ENCODE measurements at regions not wholly inside any gene's neighbourhood (a gene's known extent, or its start where the extent isn't known, plus 50 kb on each side); places are given as distances from the start of the nearest gene placed in this dataset.

GRCh38 chr6:91804981-91805380 is 1218.1 kb upstream of the MAP3K7 start:
- intact Hi-C loops (cut with micrococcal nuclease): no loop called here
- Mint-ChIP-seq H3K27ac (no peak overlapping the region), H3K4me1 (ENCODE audit: low read depth) (no peaks in the 10 kb centered on the region), H3K4me3 (no peak overlapping the region), H3K27me3 (ENCODE audit: low read depth) (no peaks in the 10 kb centered on the region), H3K36me3 (ENCODE audit: low read depth) (no peaks in the 10 kb centered on the region), H3K9me3 (peaks cover 3% of the 10 kb centered on the region)
- DNase-seq: no peak
- CTCF ChIA-PET: no interaction called here

DNA sequence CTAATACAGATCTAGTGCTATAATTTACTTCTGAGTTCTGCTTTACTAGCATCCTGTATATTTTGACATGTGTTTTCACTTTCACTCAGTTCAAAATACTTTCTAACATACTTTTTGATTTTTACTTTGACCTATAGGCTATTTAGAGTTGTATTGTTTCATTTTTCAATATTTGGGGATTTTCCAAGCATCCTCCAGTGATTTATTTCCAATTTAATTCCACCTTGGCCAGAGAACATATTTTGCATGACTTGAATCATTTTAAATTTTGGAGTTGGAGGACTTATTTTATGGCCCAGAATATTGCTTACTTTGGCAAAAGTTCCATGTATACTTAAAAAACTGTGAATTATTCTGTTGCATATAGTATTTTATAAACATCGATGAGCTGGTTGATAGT is 1215.6 kb upstream of the MAP3K7 start:
- intact Hi-C loops (cut with micrococcal nuclease): no loop called here
- no peak for DNase-seq
- H3K4me1 Mint-ChIP-seq (ENCODE audit: low read depth): no peaks in the 10 kb centered on the region
- no peak overlapping the region for H3K27ac Mint-ChIP-seq
- no peak overlapping the region for H3K4me3 Mint-ChIP-seq
- CTCF ChIA-PET: no interaction called here
- no peaks in the 10 kb centered on the region for H3K36me3 Mint-ChIP-seq (ENCODE audit: low read depth)
- H3K9me3 Mint-ChIP-seq: peaks cover 3% of the 10 kb centered on the region
- no peaks in the 10 kb centered on the region for H3K27me3 Mint-ChIP-seq (ENCODE audit: low read depth)

GRCh38 chr6:91796603-91797002 is 1209.7 kb upstream of the MAP3K7 start:
- Mint-ChIP-seq H3K9me3 (peaks cover 2% of the 10 kb centered on the region), H3K4me1 (ENCODE audit: low read depth) (no peaks in the 10 kb centered on the region), H3K4me3 (no peak overlapping the region), H3K36me3 (ENCODE audit: low read depth) (no peaks in the 10 kb centered on the region), H3K27ac (no peak overlapping the region), H3K27me3 (ENCODE audit: low read depth) (no peaks in the 10 kb centered on the region)
- CTCF ChIA-PET: interaction anchor here (0.6 kb wide), 1 partner anchor 63 kb away, joined by 3 read pairs; no protein-coding TSS in a partner anchor
- intact Hi-C loops (cut with micrococcal nuclease): no loop called here
- no peak for DNase-seq

- Mint-ChIP-seq H3K27me3 (ENCODE audit: low read depth) (no peaks in the 10 kb centered on the region), H3K4me1 (ENCODE audit: low read depth) (no peaks in the 10 kb centered on the region), H3K4me3 (no peak overlapping the region), H3K9me3 (peaks cover 9% of the 10 kb centered on the region), H3K27ac (no peak overlapping the region), H3K36me3 (ENCODE audit: low read depth) (no peaks in the 10 kb centered on the region)
- intact Hi-C loops (cut with micrococcal nuclease): no loop called here
- CTCF ChIA-PET: no interaction called here
- no peak for DNase-seq
Measured at GRCh38 chr6:91788501-91788900, 1201.6 kb upstream of the MAP3K7 start.

DNA sequence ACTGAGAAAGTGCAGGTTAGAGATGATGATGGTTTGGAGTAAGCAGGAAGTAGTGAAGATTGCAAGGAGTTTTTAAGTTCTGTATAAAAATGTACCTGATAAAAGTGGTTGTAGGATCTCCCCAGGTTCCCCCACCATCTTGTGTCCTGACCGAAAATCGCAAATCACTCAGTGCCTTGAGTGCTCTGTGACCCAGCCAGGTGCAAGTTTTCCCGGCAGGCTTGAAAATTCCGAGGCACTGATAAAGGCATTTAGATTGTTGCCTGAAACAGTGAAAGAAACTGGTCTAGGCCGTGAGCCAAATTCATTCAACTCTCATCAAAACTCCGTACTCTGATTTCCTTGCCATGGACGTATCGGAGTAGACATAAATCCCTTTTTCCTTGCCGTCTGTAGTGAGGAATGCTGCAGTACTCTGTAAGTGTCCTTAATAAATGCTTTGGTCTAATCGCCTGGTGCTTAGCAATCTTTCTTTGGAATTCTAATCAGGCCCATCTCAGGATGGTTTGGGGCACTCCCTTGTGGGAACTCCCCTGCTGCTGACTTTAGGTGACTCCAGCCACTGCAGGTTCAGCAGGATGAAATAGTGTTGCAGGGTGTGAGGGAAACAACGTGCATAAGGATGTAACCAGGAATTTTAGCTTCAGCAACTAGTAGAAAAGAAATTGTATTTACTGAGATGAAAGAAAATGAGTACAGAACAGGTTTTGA is 1199.8 kb upstream of the MAP3K7 start:
- no peak overlapping the region for H3K27ac Mint-ChIP-seq
- no peaks in the 10 kb centered on the region for H3K27me3 Mint-ChIP-seq (ENCODE audit: low read depth)
- H3K36me3 Mint-ChIP-seq (ENCODE audit: low read depth): no peaks in the 10 kb centered on the region
- CTCF ChIA-PET: no interaction called here
- H3K9me3 Mint-ChIP-seq: peaks cover 8% of the 10 kb centered on the region
- H3K4me1 Mint-ChIP-seq (ENCODE audit: low read depth): no peaks in the 10 kb centered on the region
- intact Hi-C loops (cut with micrococcal nuclease): no loop called here
- no peak for DNase-seq
- H3K4me3 Mint-ChIP-seq: no peak overlapping the region

- CTCF ChIA-PET: no interaction called here
- no peak for DNase-seq
- Mint-ChIP-seq H3K27ac (no peak overlapping the region), H3K9me3 (peaks cover 11% of the 10 kb centered on the region), H3K4me1 (ENCODE audit: low read depth) (no peaks in the 10 kb centered on the region), H3K4me3 (no peak overlapping the region), H3K36me3 (ENCODE audit: low read depth) (no peaks in the 10 kb centered on the region), H3K27me3 (ENCODE audit: low read depth) (no peaks in the 10 kb centered on the region)
- intact Hi-C loops (cut with micrococcal nuclease): no loop called here
Measured at GRCh38 chr6:91782802-91783201, 1195.9 kb upstream of the MAP3K7 start.

DNA sequence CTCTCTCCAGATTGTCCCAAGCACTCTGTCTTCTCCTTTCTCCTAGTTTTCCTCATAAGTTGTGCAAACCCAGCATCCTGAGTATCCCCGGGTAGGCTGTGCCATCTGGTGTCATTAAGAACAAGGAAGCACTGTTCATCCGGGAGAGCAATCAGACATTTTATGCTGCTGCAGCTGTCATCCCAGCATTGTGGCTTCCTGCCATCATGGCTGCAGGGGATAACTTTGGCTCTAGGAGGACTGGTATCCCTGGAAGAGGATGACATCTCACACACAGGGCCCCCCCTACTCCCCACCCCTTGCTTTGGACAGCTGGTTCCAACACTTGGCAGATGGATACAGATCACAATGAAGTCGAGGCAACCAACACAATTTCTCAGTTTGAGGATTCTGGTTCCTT is 1195.1 kb upstream of the MAP3K7 start:
- DNase-seq: no peak
- Mint-ChIP-seq H3K27me3 (ENCODE audit: low read depth) (no peaks in the 10 kb centered on the region), H3K9me3 (peaks cover 11% of the 10 kb centered on the region), H3K4me3 (no peak overlapping the region), H3K27ac (no peak overlapping the region), H3K36me3 (ENCODE audit: low read depth) (no peaks in the 10 kb centered on the region), H3K4me1 (ENCODE audit: low read depth) (no peaks in the 10 kb centered on the region)
- intact Hi-C loops (cut with micrococcal nuclease): no loop called here
- CTCF ChIA-PET: no interaction called here

DNA sequence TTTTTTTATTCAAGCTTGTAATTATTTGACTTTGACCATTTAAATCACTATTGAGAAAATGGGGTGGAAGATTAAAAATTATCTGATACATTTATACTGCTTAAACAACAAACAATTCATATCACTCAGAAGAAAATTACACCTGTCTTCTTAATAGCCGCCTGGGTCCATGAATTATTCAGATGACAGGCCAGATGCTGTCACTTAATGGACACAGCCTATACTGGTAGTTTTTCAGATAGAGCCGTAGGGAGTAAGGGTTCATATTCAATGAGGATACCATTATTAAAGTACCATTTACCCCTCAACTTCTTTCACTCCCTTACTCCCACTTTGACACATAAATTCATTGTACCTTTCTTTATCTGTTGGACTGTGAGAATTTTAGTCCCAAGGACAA is 1193.4 kb upstream of the MAP3K7 start:
- H3K36me3 Mint-ChIP-seq (ENCODE audit: low read depth): no peaks in the 10 kb centered on the region
- peaks cover 15% of the 10 kb centered on the region for H3K9me3 Mint-ChIP-seq
- no peak overlapping the region for H3K4me3 Mint-ChIP-seq
- H3K27ac Mint-ChIP-seq: no peak overlapping the region
- no peak for DNase-seq
- H3K4me1 Mint-ChIP-seq (ENCODE audit: low read depth): no peaks in the 10 kb centered on the region
- intact Hi-C loops (cut with micrococcal nuclease): no loop called here
- CTCF ChIA-PET: no interaction called here
- no peaks in the 10 kb centered on the region for H3K27me3 Mint-ChIP-seq (ENCODE audit: low read depth)

GRCh38 chr6:91761621-91762020 is 1174.7 kb upstream of the MAP3K7 start:
- peaks cover 4% of the 10 kb centered on the region for H3K9me3 Mint-ChIP-seq
- no peak for DNase-seq
- H3K4me1 Mint-ChIP-seq (ENCODE audit: low read depth): no peaks in the 10 kb centered on the region
- no peak overlapping the region for H3K27ac Mint-ChIP-seq
- CTCF ChIA-PET: no interaction called here
- no peaks in the 10 kb centered on the region for H3K27me3 Mint-ChIP-seq (ENCODE audit: low read depth)
- intact Hi-C loops (cut with micrococcal nuclease): no loop called here
- H3K36me3 Mint-ChIP-seq (ENCODE audit: low read depth): no peaks in the 10 kb centered on the region
- no peak overlapping the region for H3K4me3 Mint-ChIP-seq

GRCh38 chr6:91754691-91755090 is 1167.8 kb upstream of the MAP3K7 start:
- H3K27me3 Mint-ChIP-seq (ENCODE audit: low read depth): no peaks in the 10 kb centered on the region
- H3K4me1 Mint-ChIP-seq (ENCODE audit: low read depth): no peaks in the 10 kb centered on the region
- no peak overlapping the region for H3K4me3 Mint-ChIP-seq
- CTCF ChIA-PET: no interaction called here
- DNase-seq: no peak
- intact Hi-C loops (cut with micrococcal nuclease): no loop called here
- H3K27ac Mint-ChIP-seq: no peak overlapping the region
- peaks cover 4% of the 10 kb centered on the region for H3K9me3 Mint-ChIP-seq
- no peaks in the 10 kb centered on the region for H3K36me3 Mint-ChIP-seq (ENCODE audit: low read depth)

GRCh38 chr6:91751526-91751925 is 1164.7 kb upstream of the MAP3K7 start:
- H3K9me3 Mint-ChIP-seq: no peaks in the 10 kb centered on the region
- H3K27me3 Mint-ChIP-seq (ENCODE audit: low read depth): no peaks in the 10 kb centered on the region
- H3K27ac Mint-ChIP-seq: no peak overlapping the region

GRCh38 chr6:91744566-91744965 is 1157.7 kb upstream of the MAP3K7 start:
- Mint-ChIP-seq H3K4me3 (no peak overlapping the region), H3K4me1 (ENCODE audit: low read depth) (no peaks in the 10 kb centered on the region), H3K36me3 (ENCODE audit: low read depth) (no peaks in the 10 kb centered on the region), H3K27me3 (ENCODE audit: low read depth) (no peaks in the 10 kb centered on the region), H3K27ac (no peak overlapping the region), H3K9me3 (no peaks in the 10 kb centered on the region)
- intact Hi-C loops (cut with micrococcal nuclease): no loop called here
- no peak for DNase-seq
- CTCF ChIA-PET: no interaction called here

More at GRCh38 chr6:91751526-91751925, 1164.7 kb upstream of the MAP3K7 start:
- CTCF ChIA-PET: no interaction called here
- H3K4me1 Mint-ChIP-seq (ENCODE audit: low read depth): no peaks in the 10 kb centered on the region
- no peak overlapping the region for H3K4me3 Mint-ChIP-seq
- intact Hi-C loops (cut with micrococcal nuclease): no loop called here
- no peaks in the 10 kb centered on the region for H3K36me3 Mint-ChIP-seq (ENCODE audit: low read depth)
- no peak for DNase-seq

DNA sequence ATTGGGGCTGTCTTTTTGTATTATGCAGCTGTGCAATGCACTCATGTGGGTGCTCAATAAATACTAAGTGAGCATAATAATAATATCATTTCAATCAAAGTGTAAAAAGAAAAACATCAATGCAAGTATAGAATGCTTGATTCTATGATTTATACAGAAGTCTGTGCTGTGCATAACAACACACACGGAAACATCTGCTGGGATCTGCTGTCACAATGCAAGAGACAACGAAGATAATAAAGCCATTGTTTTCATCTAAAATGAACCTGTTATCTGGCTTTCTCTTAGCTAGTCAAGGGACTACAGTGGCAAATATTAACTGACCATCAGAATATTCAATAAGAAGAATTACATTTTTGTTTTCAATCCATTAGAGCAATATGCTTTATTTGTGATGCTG is 1156.9 kb upstream of the MAP3K7 start:
- DNase-seq: no peak
- H3K27ac Mint-ChIP-seq: no peak overlapping the region
- CTCF ChIA-PET: no interaction called here
- no peak overlapping the region for H3K4me3 Mint-ChIP-seq
- no peaks in the 10 kb centered on the region for H3K36me3 Mint-ChIP-seq (ENCODE audit: low read depth)
- H3K4me1 Mint-ChIP-seq (ENCODE audit: low read depth): no peaks in the 10 kb centered on the region
- H3K27me3 Mint-ChIP-seq (ENCODE audit: low read depth): no peaks in the 10 kb centered on the region
- intact Hi-C loops (cut with micrococcal nuclease): no loop called here
- H3K9me3 Mint-ChIP-seq: no peaks in the 10 kb centered on the region
